OCI-LY3 (cell line): ENCODE measurements at regions not wholly inside any gene's neighbourhood (a gene's known extent, or its start where the extent isn't known, plus 50 kb on each side); places are given as distances from the start of the nearest gene placed in this dataset.

Source experiments
- H2AFZ ChIP-seq: fragments of 200-600, 300-600 bp; shearing (Covaris generic); 2 replicates; pipeline ENCODE4 v1.6.0; 2014; ENCODE audit warnings: antibody characterized with exemption, low read depth, low read length
- H3K27ac ChIP-seq: fragments of 200-600, 300-600 bp; sonication (generic); 2 replicates; pipeline ENCODE4 v1.5.1; 2014; ENCODE audit warnings: mild to moderate bottlenecking, low read length, moderate library complexity, mixed read lengths
- H3K27me3 ChIP-seq: fragments of 200-600, 300-600 bp; sonication (generic); 2 replicates; pipeline ENCODE4 v1.6.1; 2014; ENCODE audit warnings: low read depth, low read length, mixed read lengths
- H3K36me3 ChIP-seq: fragments of 200-600, 300-600 bp; sonication (generic); replicated peaks from 2 replicates; pipeline ENCODE3; 2014; ENCODE audit warnings: low read depth, low read length, mixed read lengths
- H3K4me1 ChIP-seq: fragments of 300-600, 200-600 bp; sonication (generic); 2 replicates; pipeline ENCODE4 v1.6.1; 2014; ENCODE audit warnings: low read length, mixed read lengths
- H3K4me2 ChIP-seq: fragments of 200-600, 300-600 bp; sonication (generic); 2 replicates; pipeline ENCODE4 v1.6.1; 2014; ENCODE audit warnings: low read length, mixed read lengths
- H3K4me3 ChIP-seq: fragments of 300-600, 200-600 bp; sonication (generic); 2 replicates; pipeline ENCODE4 v1.5.1; 2014; ENCODE audit warnings: antibody characterized with exemption, mild to moderate bottlenecking, low read length, moderate library complexity
- H3K79me2 ChIP-seq: fragments of 300-600, 200-600 bp; shearing (Covaris generic); 2 replicates; pipeline ENCODE4 v1.6.1; 2014; ENCODE audit warnings: mild to moderate bottlenecking, low read length, mixed read lengths
- H3K9ac ChIP-seq: fragments of 300-600, 200-600 bp; shearing (Covaris generic); 2 replicates; pipeline ENCODE4 v1.6.0; 2014; ENCODE audit warnings: mild to moderate bottlenecking, low read length, moderate library complexity
- H3K9me3 ChIP-seq: fragments of 200-600, 300-600 bp; shearing (Covaris generic); 2 replicates; pipeline ENCODE4 v1.6.1; 2014; ENCODE audit warnings: low read length, mixed read lengths; ENCODE audit not compliant: insufficient read depth
- H4K20me1 ChIP-seq: fragments of 200-600, 300-600 bp; sonication (generic); 2 replicates; pipeline ENCODE4 v1.6.1; 2016; ENCODE audit warnings: low read length, mixed read lengths; ENCODE audit not compliant: insufficient read depth
- CTCF ChIP-seq: fragments of 200-600, 300-600 bp; sonication (generic); IDR thresholded peaks from 2 replicates; pipeline ENCODE4 v1.5.1; 2014; ENCODE audit warnings: antibody characterized with exemption, low read length, low read depth
- EZH2phosphoT487 ChIP-seq: fragments of 200-600 bp; shearing (Covaris generic); IDR thresholded peaks from 2 replicates; pipeline ENCODE4 v1.6.1; 2018; ENCODE audit warnings: antibody characterized with exemption, mixed run types, low read depth

- Histone ChIP-seq H3K4me3 (no peak overlapping the region), H3K27ac (no peak overlapping the region), H3K4me1 (peaks cover 17% of the 10 kb centered on the region), H4K20me1 (no peaks in the 10 kb centered on the region), H3K9me3 (no peaks in the 10 kb centered on the region), H3K36me3 (no peaks in the 10 kb centered on the region), H3K9ac (no peak overlapping the region), H3K4me2 (no peak overlapping the region), H3K79me2 (no peaks in the 10 kb centered on the region), H2AFZ (no peak overlapping the region), H3K27me3 (no peaks in the 10 kb centered on the region)
- no peak for TF ChIP-seq CTCF
- no peak for TF ChIP-seq EZH2phosphoT487
These were observed 102.7 kb downstream of the DACT1 start for GRCh38 chr14:58740379-58740935.

GRCh38 chr14:58744801-58745394, 107.1 kb downstream of the DACT1 start:
- no peak overlapping the region for H3K4me2 ChIP-seq
- H2AFZ ChIP-seq: no peak overlapping the region
- no peak for TF ChIP-seq CTCF
- TF ChIP-seq EZH2phosphoT487: no peak
- H3K9me3 ChIP-seq: no peaks in the 10 kb centered on the region
- no peaks in the 10 kb centered on the region for H3K36me3 ChIP-seq
- no peaks in the 10 kb centered on the region for H3K79me2 ChIP-seq
- H3K27me3 ChIP-seq: no peaks in the 10 kb centered on the region
- H3K9ac ChIP-seq: no peak overlapping the region
- no peak overlapping the region for H3K4me3 ChIP-seq
- peaks cover 13% of the 10 kb centered on the region for H3K4me1 ChIP-seq
- no peaks in the 10 kb centered on the region for H4K20me1 ChIP-seq
- H3K27ac ChIP-seq: no peak overlapping the region

DNA sequence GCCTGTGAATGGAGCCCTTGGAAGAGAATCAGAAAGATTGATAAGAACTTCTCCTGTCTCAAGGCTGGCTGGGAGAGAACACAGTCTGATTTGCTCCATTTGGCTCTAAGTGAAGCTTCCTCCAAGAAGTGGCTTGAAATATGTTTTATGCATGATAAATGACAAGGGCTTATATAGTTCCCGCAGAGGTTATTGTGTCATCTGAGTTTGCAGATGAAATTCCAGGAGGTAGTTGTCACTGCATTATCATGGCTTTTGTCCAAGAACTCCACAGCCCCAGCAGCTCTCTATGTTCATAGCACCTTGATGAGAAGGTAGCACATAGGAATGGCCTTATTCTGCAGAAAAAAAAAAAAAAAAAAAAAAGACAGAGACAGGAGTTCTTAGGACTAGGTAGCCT, 108.5 kb downstream of the DACT1 start:
- Histone ChIP-seq H3K36me3 (no peaks in the 10 kb centered on the region), H3K4me2 (no peak overlapping the region), H4K20me1 (no peaks in the 10 kb centered on the region), H3K79me2 (no peaks in the 10 kb centered on the region), H3K4me1 (peaks cover 16% of the 10 kb centered on the region), H3K27ac (no peak overlapping the region), H3K4me3 (no peak overlapping the region), H2AFZ (no peak overlapping the region), H3K9ac (no peak overlapping the region), H3K9me3 (no peaks in the 10 kb centered on the region), H3K27me3 (no peaks in the 10 kb centered on the region)
- TF ChIP-seq EZH2phosphoT487: no peak
- TF ChIP-seq CTCF: no peak

DNA sequence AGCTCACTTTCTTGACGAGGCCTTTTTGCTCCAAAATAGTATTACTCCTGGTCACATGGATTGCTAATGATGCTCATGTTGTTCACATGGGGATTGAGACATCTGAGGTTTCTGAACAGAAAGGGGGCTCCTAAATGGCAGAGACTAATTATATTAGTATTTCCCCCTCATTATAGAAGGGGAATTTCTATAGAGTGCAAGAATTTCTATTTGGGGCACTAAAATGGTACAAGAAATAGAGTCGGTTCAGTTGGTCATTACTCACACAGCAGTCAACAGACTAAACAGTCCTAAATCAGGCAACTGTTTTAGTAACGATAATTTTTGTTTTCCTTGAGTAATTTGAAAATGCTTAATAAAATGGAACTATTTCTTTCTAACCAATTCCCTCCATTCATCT, 108.9 kb downstream of the DACT1 start:
- no peaks in the 10 kb centered on the region for H3K9me3 ChIP-seq
- H4K20me1 ChIP-seq: no peaks in the 10 kb centered on the region
- H3K4me3 ChIP-seq: no peak overlapping the region
- no peaks in the 10 kb centered on the region for H3K79me2 ChIP-seq
- TF ChIP-seq EZH2phosphoT487 (no peak), CTCF (no peak)
- no peak overlapping the region for H3K27ac ChIP-seq
- no peaks in the 10 kb centered on the region for H3K27me3 ChIP-seq
- H3K36me3 ChIP-seq: no peaks in the 10 kb centered on the region
- peaks cover 16% of the 10 kb centered on the region for H3K4me1 ChIP-seq
- H2AFZ ChIP-seq: no peak overlapping the region
- H3K4me2 ChIP-seq: no peak overlapping the region
- no peak overlapping the region for H3K9ac ChIP-seq
